BE2C (cell line): ENCODE measurements at regions not wholly inside any gene's neighbourhood (a gene's known extent, or its start where the extent isn't known, plus 50 kb on each side); places are given as distances from the start of the nearest gene placed in this dataset.

ENCODE experiments used
- DNase-seq: peaks from one replicate; pipeline ENCODE4 v3.0.0-alpha.2; 2020
- H3K27me3 ChIP-seq: fragments of 250-450 bp; sonication (Bioruptor Pico); 2 replicates; pipeline ENCODE4 v1.5.1; 2020; ENCODE audit warnings: mild to moderate bottlenecking
- H3K36me3 ChIP-seq: fragments of 250-450 bp; sonication (Bioruptor Pico); 2 replicates; pipeline ENCODE4 v1.5.1; 2020; ENCODE audit warnings: mild to moderate bottlenecking
- H3K4me1 ChIP-seq: fragments of 250-450 bp; sonication (Bioruptor Pico); 2 replicates; pipeline ENCODE4 v1.5.1; 2020
- H3K4me3 ChIP-seq: 2 replicates; pipeline ENCODE4 v1.5.1; 2011; ENCODE audit warnings: low read depth, low read length
- H3K9me3 ChIP-seq: fragments of 250-450 bp; sonication (Bioruptor Pico); 2 replicates; pipeline ENCODE4 v1.5.1; 2020
- CTCF ChIP-seq: IDR thresholded peaks from 2 replicates; pipeline ENCODE4 v1.5.1; 2012; ENCODE audit warnings: mild to moderate bottlenecking, low read depth, low read length

DNA sequence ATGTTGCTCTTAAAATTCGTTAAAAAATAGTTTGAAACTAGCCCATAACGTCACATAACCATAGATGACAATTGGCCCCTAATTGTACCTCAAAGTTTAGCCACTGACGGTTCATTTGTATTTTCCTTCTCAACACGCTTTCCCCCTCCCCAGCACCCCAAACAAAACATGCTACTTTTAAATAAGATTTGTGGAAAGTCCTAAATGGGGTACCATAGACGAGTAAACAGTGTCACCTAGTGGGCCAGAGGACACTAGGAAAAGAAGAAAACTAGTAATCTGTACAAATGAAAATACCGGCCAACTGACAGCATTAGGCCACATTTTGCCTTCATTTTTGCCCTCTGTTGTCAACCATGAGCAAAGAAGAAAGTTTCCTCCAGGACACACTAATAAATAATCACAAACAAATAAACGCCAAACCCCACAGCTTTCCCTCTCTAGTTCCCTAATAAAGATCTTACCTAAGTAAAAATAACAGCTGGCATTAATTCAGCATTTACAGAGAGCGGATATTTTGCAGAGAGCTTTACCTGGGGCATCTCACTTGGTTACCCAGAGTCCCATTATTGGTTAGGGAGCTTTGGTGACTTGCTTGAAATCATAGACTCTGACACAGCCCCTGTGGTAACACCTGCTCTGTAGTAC, 175.1 kb upstream of the ATP11B start:
- peak; percentile 84 for TF ChIP-seq CTCF
- Histone ChIP-seq H3K4me1 (no peaks in the 10 kb centered on the region), H3K27me3 (no peaks in the 10 kb centered on the region; the same call in 1 of the 2 replicates), H3K4me3 (no peak overlapping the region), H3K9me3 (no peaks in the 10 kb centered on the region), H3K36me3 (no peaks in the 10 kb centered on the region)
- DNase-seq = peak; percentile 18

GRCh38 chr3:182618981-182619591, 174.2 kb upstream of the ATP11B start:
- TF ChIP-seq CTCF = no peak
- DNase-seq = no peak
- Histone ChIP-seq H3K27me3 (no peaks in the 10 kb centered on the region), H3K4me3 (no peak overlapping the region), H3K4me1 (no peaks in the 10 kb centered on the region), H3K9me3 (no peaks in the 10 kb centered on the region), H3K36me3 (no peaks in the 10 kb centered on the region)

DNA sequence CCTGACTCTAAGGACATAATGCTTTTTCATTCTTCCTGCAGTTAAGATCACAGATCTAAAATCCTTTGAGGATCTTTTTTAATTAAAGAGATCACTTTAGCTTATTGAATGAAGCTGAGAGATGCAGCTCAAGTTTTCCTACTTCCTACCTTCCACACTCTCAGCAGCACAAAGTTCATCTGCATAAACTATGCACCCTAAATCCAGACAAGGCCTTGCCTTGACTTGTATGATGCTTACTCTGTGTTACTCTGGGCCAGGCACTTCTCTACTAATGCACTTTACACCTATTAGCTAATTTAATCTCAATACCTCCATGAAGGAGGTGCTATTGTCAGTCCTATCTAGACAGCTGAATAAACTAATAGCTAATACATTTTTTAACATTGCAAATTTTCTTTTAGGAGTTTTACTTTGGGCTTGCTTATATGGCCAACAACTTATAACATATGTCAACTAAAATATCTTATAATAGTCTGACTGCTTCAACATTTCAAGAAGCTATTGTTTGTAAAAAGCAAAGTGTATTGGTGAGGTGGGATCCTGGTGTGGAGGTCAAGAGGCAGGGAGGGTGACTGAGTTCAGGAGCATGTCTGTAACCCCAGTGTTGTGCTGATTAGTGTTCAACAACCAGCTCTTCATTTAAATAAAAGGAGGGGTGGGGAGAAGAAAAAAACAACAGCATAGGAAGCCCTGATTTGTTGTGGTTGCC, 172.4 kb upstream of the ATP11B start:
- Histone ChIP-seq H3K36me3 (no peaks in the 10 kb centered on the region), H3K9me3 (no peaks in the 10 kb centered on the region), H3K4me1 (no peaks in the 10 kb centered on the region), H3K27me3 (no peaks in the 10 kb centered on the region), H3K4me3 (no peak overlapping the region)
- no peak for TF ChIP-seq CTCF
- no peak for DNase-seq

DNA sequence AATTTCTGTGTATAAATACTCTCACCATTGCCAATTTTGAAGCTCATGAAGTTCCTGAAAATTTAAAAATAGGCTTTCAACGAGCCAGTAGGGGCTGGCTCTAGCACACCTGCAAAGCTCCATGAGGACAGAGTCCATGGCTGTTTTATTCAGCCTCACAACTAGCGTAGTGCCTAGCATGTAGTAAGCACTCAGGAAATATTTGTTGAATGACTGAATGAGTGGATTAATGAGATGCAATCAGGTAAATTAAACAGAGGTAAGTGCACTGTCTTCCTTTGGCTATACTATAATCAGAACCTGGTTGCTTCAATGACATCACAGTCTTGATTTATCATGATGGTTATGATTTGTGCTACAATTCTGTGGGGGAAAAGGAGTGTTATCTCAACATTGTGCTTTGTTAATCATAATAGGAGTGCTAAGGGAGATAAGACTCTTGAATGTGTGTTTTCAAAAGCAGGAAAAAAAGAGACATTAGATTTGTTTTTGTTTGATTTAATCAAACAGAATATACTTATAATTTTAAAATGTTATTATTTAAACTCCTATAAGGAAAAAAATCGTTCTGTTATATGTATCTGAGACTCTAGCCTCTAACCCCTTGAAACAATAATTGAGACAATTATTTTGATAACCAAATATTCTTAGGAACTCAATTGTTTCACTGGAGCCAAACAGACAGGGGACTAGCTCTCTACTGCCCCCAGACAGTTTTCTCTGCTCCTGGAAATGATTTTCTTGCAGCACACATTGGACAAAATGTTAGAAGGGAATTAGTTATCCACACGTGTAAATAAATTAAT, 171.7 kb upstream of the ATP11B start:
- Histone ChIP-seq H3K9me3 (no peaks in the 10 kb centered on the region), H3K4me1 (no peaks in the 10 kb centered on the region), H3K4me3 (no peak overlapping the region), H3K36me3 (no peaks in the 10 kb centered on the region), H3K27me3 (0 out of 2 replicates have a peak, but pooled peaks cover 4% of the 10 kb centered on the region)
- no peak for DNase-seq
- peak; percentile 69 for TF ChIP-seq CTCF

DNA sequence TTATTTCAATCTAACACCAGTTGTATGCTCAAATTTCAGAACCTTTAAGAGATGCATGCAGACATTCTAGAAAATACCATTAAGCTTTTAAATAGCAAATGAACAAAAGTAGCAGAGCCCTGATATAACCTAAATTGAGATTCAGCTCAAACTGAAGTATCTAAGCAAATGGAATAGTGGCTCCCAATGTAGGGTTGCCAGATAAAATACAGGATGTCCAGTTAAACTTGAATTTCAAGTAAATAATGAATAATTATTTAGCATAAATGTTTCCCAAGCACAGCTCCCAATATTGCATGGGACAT, 171.1 kb upstream of the ATP11B start:
- H3K4me3 ChIP-seq = no peak overlapping the region
- no peak for DNase-seq
- H3K27me3 ChIP-seq = 0 out of 2 replicates have a peak, but pooled peaks cover 4% of the 10 kb centered on the region
- no peaks in the 10 kb centered on the region for H3K4me1 ChIP-seq
- no peaks in the 10 kb centered on the region for H3K36me3 ChIP-seq
- no peak for TF ChIP-seq CTCF
- H3K9me3 ChIP-seq = no peaks in the 10 kb centered on the region
